ENCODE measurements at regions not wholly inside any gene's neighbourhood (a gene's known extent, or its start where the extent isn't known, plus 50 kb on each side); places are given as distances from the start of the nearest gene placed in this dataset.

- no peak overlapping the region for H3K27ac Mint-ChIP-seq
- Histone ChIP-seq H3K4me1 (ENCODE audit: control insufficient read depth, insufficient read depth, low read length) (no peaks in the 10 kb centered on the region), H3K27ac (ENCODE audit: low read depth, low read length) (no peak overlapping the region), H3K27me3 (ENCODE audit: control insufficient read depth, insufficient read depth, low read length, poor library complexity, severe bottlenecking) (no peaks in the 10 kb centered on the region), H3K9me3 (ENCODE audit: control insufficient read depth, low read length) (peaks cover 18% of the 10 kb centered on the region), H3K4me3 (ENCODE audit: low read length) (no peak overlapping the region), H3K36me3 (ENCODE audit: control insufficient read depth, insufficient read depth, low read length) (no peaks in the 10 kb centered on the region), H3K9ac (ENCODE audit: extremely low read depth, low read length, poor library complexity, severe bottlenecking) (no peak overlapping the region)
- no peaks in the 10 kb centered on the region for H3K27me3 Mint-ChIP-seq (ENCODE audit: insufficient read depth)
- H3K4me1 Mint-ChIP-seq = no peaks in the 10 kb centered on the region
- H3K36me3 Mint-ChIP-seq (ENCODE audit: low read depth) = no peaks in the 10 kb centered on the region
- TF ChIP-seq CTCF (conservative IDR thresholded peaks at IDR 0.05) = no peak
- H3K9me3 Mint-ChIP-seq = peaks cover 17% of the 10 kb centered on the region
- no peak for DNase-seq
- no peak overlapping the region for H3K4me3 Mint-ChIP-seq
These were observed 1984.1 kb upstream of the RAG2 start for GRCh38 chr11:38582151-38582550.

- Mint-ChIP-seq H3K27ac (no peak overlapping the region), H3K9me3 (peaks cover 23% of the 10 kb centered on the region)
- H3K4me3 ChIP-seq (ENCODE audit: low read length) = no peak overlapping the region
These were observed 1979.7 kb upstream of the RAG2 start for GRCh38 chr11:38577769-38578168.

GRCh38 chr11:38562562-38562961 lies 1964.5 kb upstream of the RAG2 start:
- Mint-ChIP-seq H3K9me3 (peaks cover 3% of the 10 kb centered on the region), H3K27me3 (ENCODE audit: insufficient read depth) (no peaks in the 10 kb centered on the region), H3K4me3 (no peak overlapping the region), H3K36me3 (ENCODE audit: low read depth) (no peaks in the 10 kb centered on the region), H3K4me1 (no peaks in the 10 kb centered on the region), H3K27ac (no peak overlapping the region)
- WGBS, 2 experiments (ENCODE audit: insufficient coverage in 1 of 2, insufficient read length in 1 of 2) = 90 to 95% methylated on average over 3 of the region's 3 CpGs
- DNase-seq = no peak
- Histone ChIP-seq H3K9ac (ENCODE audit: extremely low read depth, low read length, poor library complexity, severe bottlenecking) (no peak overlapping the region), H3K4me1 (ENCODE audit: control insufficient read depth, insufficient read depth, low read length) (no peaks in the 10 kb centered on the region), H3K36me3 (ENCODE audit: control insufficient read depth, insufficient read depth, low read length) (no peaks in the 10 kb centered on the region), H3K27me3 (ENCODE audit: control insufficient read depth, insufficient read depth, low read length, poor library complexity, severe bottlenecking) (no peaks in the 10 kb centered on the region), H3K27ac (ENCODE audit: low read depth, low read length) (no peak overlapping the region), H3K4me3 (ENCODE audit: low read length) (no peak overlapping the region), H3K9me3 (ENCODE audit: control insufficient read depth, low read length) (no peaks in the 10 kb centered on the region)
- TF ChIP-seq CTCF (conservative IDR thresholded peaks at IDR 0.05) = no peak

More at GRCh38 chr11:38577769-38578168, 1979.7 kb upstream of the RAG2 start:
- Histone ChIP-seq H3K36me3 (ENCODE audit: control insufficient read depth, insufficient read depth, low read length) (no peaks in the 10 kb centered on the region), H3K27me3 (ENCODE audit: control insufficient read depth, insufficient read depth, low read length, poor library complexity, severe bottlenecking) (no peaks in the 10 kb centered on the region), H3K27ac (ENCODE audit: low read depth, low read length) (no peak overlapping the region), H3K9ac (ENCODE audit: extremely low read depth, low read length, poor library complexity, severe bottlenecking) (no peak overlapping the region), H3K4me1 (ENCODE audit: control insufficient read depth, insufficient read depth, low read length) (no peaks in the 10 kb centered on the region), H3K9me3 (ENCODE audit: control insufficient read depth, low read length) (peaks cover 26% of the 10 kb centered on the region)
- DNase-seq = no peak
- Mint-ChIP-seq H3K4me3 (no peak overlapping the region), H3K4me1 (no peaks in the 10 kb centered on the region), H3K27me3 (ENCODE audit: insufficient read depth) (no peaks in the 10 kb centered on the region), H3K36me3 (ENCODE audit: low read depth) (no peaks in the 10 kb centered on the region)
- TF ChIP-seq CTCF (conservative IDR thresholded peaks at IDR 0.05) = no peak
